GM13976 (cell line): ENCODE measurements at regions not wholly inside any gene's neighbourhood (a gene's known extent, or its start where the extent isn't known, plus 50 kb on each side); places are given as distances from the start of the nearest gene placed in this dataset.

Experiments
- DNase-seq: peaks from one replicate; pipeline ENCODE4 v3.0.0; 2012; ENCODE audit warnings: low spot score
- CTCF ChIP-seq: IDR thresholded peaks from 2 replicates; pipeline ENCODE4 v1.5.1; 2012; ENCODE audit warnings: borderline replicate concordance, mild to moderate bottlenecking; ENCODE audit not compliant: insufficient read depth; ENCODE audit errors: extremely low read depth, missing control alignments, control extremely low read depth
- in situ Hi-C: fragments of 300-500 bp; cut with MboI; formaldehyde crosslinking; loops from one replicate; pipeline ENCODE4 v1.12.0; 2022; ENCODE audit warnings: low sequenced_read_pairs, mixed read lengths, inconsistent platforms; ENCODE audit not compliant: unreplicated experiment

- no peak for DNase-seq
- in situ Hi-C loops = no loop called here
- no peak for TF ChIP-seq CTCF
Observed at GRCh38 chr7:68442931-68443631, 1155.2 kb upstream of the AUTS2 start.

- DNase-seq = no peak
- in situ Hi-C loops = no loop called here
- TF ChIP-seq CTCF = no peak
Observed at GRCh38 chr7:68444042-68444441, 1154.2 kb upstream of the AUTS2 start.

GRCh38 chr7:68444956-68445355 is 1153.3 kb upstream of the AUTS2 start:
- no peak for TF ChIP-seq CTCF
- in situ Hi-C loops = no loop called here
- no peak for DNase-seq

- in situ Hi-C loops = no loop called here
- no peak for TF ChIP-seq CTCF
- DNase-seq = no peak
Observed at GRCh38 chr7:68446183-68446582, 1152.1 kb upstream of the AUTS2 start.

GRCh38 chr7:68449099-68449498 is 1149.2 kb upstream of the AUTS2 start:
- in situ Hi-C loops = no loop called here
- DNase-seq = no peak
- no peak for TF ChIP-seq CTCF

- in situ Hi-C loops = no loop called here
- DNase-seq = no peak
- no peak for TF ChIP-seq CTCF
Observed at GRCh38 chr7:68449816-68450215, 1148.5 kb upstream of the AUTS2 start.

- TF ChIP-seq CTCF = no peak
- DNase-seq = no peak
- in situ Hi-C loops = no loop called here
Observed at GRCh38 chr7:68454931-68455330, 1143.3 kb upstream of the AUTS2 start.
